ENCODE measurements at regions not wholly inside any gene's neighbourhood (a gene's known extent, or its start where the extent isn't known, plus 50 kb on each side); places are given as distances from the start of the nearest gene placed in this dataset.

- ATAC-seq (no peak), DNase-seq (no peak)
- Mint-ChIP-seq H3K27me3 (no peaks in the 10 kb centered on the region), H3K27ac (no peak overlapping the region), H3K4me3 (no peak overlapping the region), H3K9me3 (ENCODE audit: low read depth) (no peaks in the 10 kb centered on the region), H3K4me1 (no peaks in the 10 kb centered on the region), H3K36me3 (ENCODE audit: low read depth) (no peaks in the 10 kb centered on the region)
- ChIA-PET POLR2A (no interaction called here), CTCF (no interaction called here)
- intact Hi-C loops (cut with DNase I, micrococcal nuclease) = no loop called here
Measured at GRCh38 chr3:148227534-148227933, 470.2 kb upstream of the AGTR1 start.

- Mint-ChIP-seq H3K36me3 (ENCODE audit: low read depth) (no peaks in the 10 kb centered on the region), H3K4me3 (no peak overlapping the region), H3K9me3 (ENCODE audit: low read depth) (no peaks in the 10 kb centered on the region), H3K27ac (no peak overlapping the region), H3K27me3 (no peaks in the 10 kb centered on the region), H3K4me1 (no peaks in the 10 kb centered on the region)
- intact Hi-C loops (cut with DNase I, micrococcal nuclease) = no loop called here
- POLR2A ChIA-PET = no interaction called here
- DNase-seq (no peak), ATAC-seq (no peak)
- CTCF ChIA-PET = no interaction called here
Measured at GRCh38 chr3:148229107-148229506, 468.6 kb upstream of the AGTR1 start.

DNA sequence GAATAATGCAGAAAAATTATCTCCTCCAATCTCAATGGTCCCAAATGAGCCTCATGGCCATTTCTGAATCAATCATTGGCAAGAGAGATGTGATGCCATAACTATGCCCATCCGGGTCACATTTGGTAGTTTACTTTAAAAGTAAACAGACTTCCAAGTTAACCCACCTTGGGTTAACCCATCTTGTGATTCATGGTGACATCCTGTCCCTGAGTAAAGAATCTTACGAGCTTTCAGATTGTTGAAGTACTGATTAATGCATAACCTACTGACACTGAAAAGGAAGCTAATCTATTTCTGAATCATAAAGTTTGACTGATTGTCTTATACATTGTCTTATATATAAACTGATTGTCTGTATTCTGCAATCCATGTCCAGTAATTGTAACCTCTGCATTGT, 467.2 kb upstream of the AGTR1 start:
- Mint-ChIP-seq H3K36me3 (ENCODE audit: low read depth) (no peaks in the 10 kb centered on the region), H3K9me3 (ENCODE audit: low read depth) (no peaks in the 10 kb centered on the region), H3K4me1 (no peaks in the 10 kb centered on the region), H3K27ac (no peak overlapping the region), H3K4me3 (no peak overlapping the region), H3K27me3 (no peaks in the 10 kb centered on the region)
- POLR2A ChIA-PET = no interaction called here
- CTCF ChIA-PET = no interaction called here
- ATAC-seq = no peak
- no peak for DNase-seq
- intact Hi-C loops (cut with DNase I, micrococcal nuclease) = no loop called here

DNA sequence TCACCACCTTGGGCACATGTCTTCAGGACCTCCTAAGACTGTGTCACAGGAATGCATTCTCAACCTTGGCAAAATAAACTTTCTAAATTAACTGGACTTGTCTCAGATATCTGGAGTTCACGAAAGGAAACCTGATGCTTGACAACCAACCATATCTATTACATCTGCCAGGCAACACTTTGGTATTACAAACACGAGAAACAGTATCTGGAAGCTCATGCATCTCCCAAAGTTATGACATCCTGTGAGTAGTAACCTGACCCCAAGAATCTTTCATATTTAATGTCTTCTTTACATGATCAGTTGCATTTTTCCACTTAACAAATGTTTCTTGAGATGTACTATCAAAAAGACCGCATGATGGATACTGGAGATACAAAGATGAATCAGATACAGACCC, 465.3 kb upstream of the AGTR1 start:
- Mint-ChIP-seq H3K27me3 (no peaks in the 10 kb centered on the region), H3K4me3 (no peak overlapping the region), H3K4me1 (no peaks in the 10 kb centered on the region), H3K27ac (no peak overlapping the region), H3K36me3 (ENCODE audit: low read depth) (no peaks in the 10 kb centered on the region), H3K9me3 (ENCODE audit: low read depth) (no peaks in the 10 kb centered on the region)
- no peak for DNase-seq
- POLR2A ChIA-PET = no interaction called here
- CTCF ChIA-PET = no interaction called here
- intact Hi-C loops (cut with DNase I, micrococcal nuclease) = no loop called here
- ATAC-seq = no peak

- no peaks in the 10 kb centered on the region for H3K27me3 Mint-ChIP-seq
- ChIA-PET POLR2A (no interaction called here), CTCF (interaction anchor here (0.5 to 1.3 kb wide), 2 partner anchors 18 to 561 kb away, joined by 3 to 4 read pairs; no protein-coding TSS in a partner anchor)
- no peaks in the 10 kb centered on the region for H3K4me1 Mint-ChIP-seq
- DNase-seq (no peak), ATAC-seq (no peak)
- no peaks in the 10 kb centered on the region for H3K9me3 Mint-ChIP-seq (ENCODE audit: low read depth)
- intact Hi-C loops (cut with DNase I, micrococcal nuclease) = no loop called here
- no peak overlapping the region for H3K27ac Mint-ChIP-seq
- H3K36me3 Mint-ChIP-seq (ENCODE audit: low read depth) = no peaks in the 10 kb centered on the region
- no peak overlapping the region for H3K4me3 Mint-ChIP-seq
Measured at GRCh38 chr3:148233403-148233802, 464.3 kb upstream of the AGTR1 start.

GRCh38 chr3:148234536-148234935, 463.2 kb upstream of the AGTR1 start:
- Mint-ChIP-seq H3K4me3 (no peak overlapping the region), H3K36me3 (ENCODE audit: low read depth) (no peaks in the 10 kb centered on the region), H3K27me3 (no peaks in the 10 kb centered on the region), H3K27ac (no peak overlapping the region), H3K9me3 (ENCODE audit: low read depth) (no peaks in the 10 kb centered on the region), H3K4me1 (no peaks in the 10 kb centered on the region)
- ChIA-PET CTCF (interaction anchor here (1.3 kb wide), 1 partner anchor 17 kb away, joined by 3 read pairs; no protein-coding TSS in a partner anchor), POLR2A (no interaction called here)
- ATAC-seq (no peak), DNase-seq (no peak)
- intact Hi-C loops (cut with DNase I, micrococcal nuclease) = no loop called here

GRCh38 chr3:148235566-148235965, 462.1 kb upstream of the AGTR1 start:
- no peak overlapping the region for H3K27ac Mint-ChIP-seq
- H3K4me1 Mint-ChIP-seq = no peaks in the 10 kb centered on the region

DNA sequence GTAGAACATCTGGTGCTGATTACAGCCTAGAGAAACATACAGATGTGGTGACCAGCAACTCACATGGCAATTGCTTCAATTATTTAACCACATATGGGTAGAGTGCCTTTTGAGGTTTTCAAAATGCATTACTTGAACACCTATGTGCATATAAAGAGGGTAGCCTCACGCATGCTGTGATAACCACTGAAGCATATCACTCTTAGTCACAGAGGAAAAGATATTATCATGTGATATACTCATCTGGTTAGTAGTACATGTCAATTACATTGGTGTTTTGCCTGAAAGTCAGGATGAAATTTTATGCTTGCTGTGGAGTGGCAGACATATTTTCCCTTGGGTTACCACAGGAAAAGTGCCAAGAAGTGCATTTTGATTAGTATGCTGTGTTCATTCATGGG, 459.3 kb upstream of the AGTR1 start:
- no peaks in the 10 kb centered on the region for H3K36me3 Mint-ChIP-seq (ENCODE audit: low read depth)
- ChIA-PET CTCF (no interaction called here), POLR2A (no interaction called here)
- ATAC-seq (no peak), DNase-seq (no peak)
- no peaks in the 10 kb centered on the region for H3K4me1 Mint-ChIP-seq
- intact Hi-C loops (cut with DNase I, micrococcal nuclease) = no loop called here
- H3K27me3 Mint-ChIP-seq = no peaks in the 10 kb centered on the region
- peaks cover 6% of the 10 kb centered on the region for H3K9me3 Mint-ChIP-seq (ENCODE audit: low read depth)
- no peak overlapping the region for H3K4me3 Mint-ChIP-seq
- no peak overlapping the region for H3K27ac Mint-ChIP-seq

More at GRCh38 chr3:148235566-148235965, 462.1 kb upstream of the AGTR1 start:
- POLR2A ChIA-PET = no interaction called here
- DNase-seq = no peak
- Mint-ChIP-seq H3K27me3 (no peaks in the 10 kb centered on the region), H3K4me3 (no peak overlapping the region), H3K9me3 (ENCODE audit: low read depth) (no peaks in the 10 kb centered on the region), H3K36me3 (ENCODE audit: low read depth) (no peaks in the 10 kb centered on the region)
- CTCF ChIA-PET = no interaction called here
- ATAC-seq = no peak
- intact Hi-C loops (cut with DNase I, micrococcal nuclease) = no loop called here

- no peak overlapping the region for H3K27ac Mint-ChIP-seq
- no peaks in the 10 kb centered on the region for H3K36me3 Mint-ChIP-seq (ENCODE audit: low read depth)
- ATAC-seq = no peak
- intact Hi-C loops (cut with DNase I, micrococcal nuclease) = loop anchor here in 1 of 2 experiments (10.0 kb wide), 1 partner anchor 56 kb away; no protein-coding TSS in a partner anchor
- no peaks in the 10 kb centered on the region for H3K4me1 Mint-ChIP-seq
- POLR2A ChIA-PET = no interaction called here
- DNase-seq = no peak
- CTCF ChIA-PET = no interaction called here
- H3K9me3 Mint-ChIP-seq (ENCODE audit: low read depth) = peaks cover 6% of the 10 kb centered on the region
- H3K27me3 Mint-ChIP-seq = no peaks in the 10 kb centered on the region
- H3K4me3 Mint-ChIP-seq = no peak overlapping the region
Measured at GRCh38 chr3:148240351-148240750, 457.4 kb upstream of the AGTR1 start.

- H3K27ac Mint-ChIP-seq = no peak overlapping the region
- H3K36me3 Mint-ChIP-seq (ENCODE audit: low read depth) = no peaks in the 10 kb centered on the region
- H3K27me3 Mint-ChIP-seq = no peaks in the 10 kb centered on the region
- POLR2A ChIA-PET = no interaction called here
- H3K4me3 Mint-ChIP-seq = no peak overlapping the region
- DNase-seq = no peak
- CTCF ChIA-PET = no interaction called here
- ATAC-seq = no peak
- no peaks in the 10 kb centered on the region for H3K4me1 Mint-ChIP-seq
- intact Hi-C loops (cut with DNase I, micrococcal nuclease) = loop anchor here in 1 of 2 experiments (10.0 kb wide), 1 partner anchor 59 kb away; no protein-coding TSS in a partner anchor
- peaks cover 6% of the 10 kb centered on the region for H3K9me3 Mint-ChIP-seq (ENCODE audit: low read depth)
Measured at GRCh38 chr3:148243609-148244008, 454.1 kb upstream of the AGTR1 start.

- ATAC-seq = no peak
Measured at GRCh38 chr3:148246291-148246923, 451.3 kb upstream of the AGTR1 start.

DNA sequence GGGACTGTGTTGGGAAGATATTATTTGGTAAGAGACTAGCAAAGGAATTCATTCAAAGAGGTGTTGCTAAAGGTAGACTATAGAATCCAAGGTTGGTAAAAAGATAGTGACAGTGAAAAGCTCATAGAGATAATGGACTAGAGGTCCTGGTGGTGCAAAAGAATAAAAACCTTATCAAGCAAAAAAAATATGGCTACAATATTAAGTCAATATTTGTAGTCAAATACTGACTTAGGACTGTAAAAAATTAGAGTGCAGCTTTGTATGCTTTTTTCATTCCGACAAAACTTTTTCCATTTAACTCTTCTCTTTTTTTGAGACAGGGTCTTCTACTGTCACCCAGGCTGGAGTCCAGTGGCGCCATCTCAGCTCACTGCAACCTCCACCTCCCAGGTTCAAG, 444.0 kb upstream of the AGTR1 start:
- Mint-ChIP-seq H3K4me1 (no peaks in the 10 kb centered on the region), H3K27me3 (no peaks in the 10 kb centered on the region), H3K4me3 (no peak overlapping the region), H3K36me3 (ENCODE audit: low read depth) (no peaks in the 10 kb centered on the region), H3K27ac (no peak overlapping the region), H3K9me3 (ENCODE audit: low read depth) (peaks cover 3% of the 10 kb centered on the region)
- DNase-seq (no peak), ATAC-seq (no peak)
- CTCF ChIA-PET = no interaction called here
- POLR2A ChIA-PET = no interaction called here
- intact Hi-C loops (cut with DNase I, micrococcal nuclease) = no loop called here

More at GRCh38 chr3:148246291-148246923, 451.3 kb upstream of the AGTR1 start:
- CTCF ChIA-PET = interaction anchor here (0.7 to 0.8 kb wide), 2 partner anchors 30 to 109 kb away, joined by 3 read pairs; no protein-coding TSS in a partner anchor
- H3K4me1 Mint-ChIP-seq = no peaks in the 10 kb centered on the region
- no peak overlapping the region for H3K27ac Mint-ChIP-seq
- POLR2A ChIA-PET = no interaction called here
- no peak for DNase-seq
- no peaks in the 10 kb centered on the region for H3K36me3 Mint-ChIP-seq (ENCODE audit: low read depth)
- no peak overlapping the region for H3K4me3 Mint-ChIP-seq
- H3K27me3 Mint-ChIP-seq = no peaks in the 10 kb centered on the region
- intact Hi-C loops (cut with DNase I, micrococcal nuclease) = loop anchor here in 1 of 2 experiments (10.0 kb wide), 1 partner anchor 62 kb away; no protein-coding TSS in a partner anchor
- peaks cover 2% of the 10 kb centered on the region for H3K9me3 Mint-ChIP-seq (ENCODE audit: low read depth)

Measured in activated CD4-positive, alpha-beta T cell treated with anti-CD3 and anti-CD28 coated beads for 36 hours (primary cell).